GM18858 (cell line): ENCODE measurements at regions not wholly inside any gene's neighbourhood (a gene's known extent, or its start where the extent isn't known, plus 50 kb on each side); places are given as distances from the start of the nearest gene placed in this dataset.

Source experiments
- ATAC-seq: cut with Tn5 transposase; IDR thresholded peaks from one replicate; pipeline ENCODE4 v1.9.1; 2021; ENCODE audit not compliant: unreplicated experiment

- no peak for ATAC-seq
Measured at GRCh38 chr13:31956980-31957644, 74.5 kb upstream of the FRY start.

GRCh38 chr13:31957772-31958171 is 73.8 kb upstream of the FRY start:
- no peak for ATAC-seq

- ATAC-seq, result no peak
Measured at GRCh38 chr13:31962731-31963370, 68.7 kb upstream of the FRY start.

GRCh38 chr13:31963631-31964030 is 67.9 kb upstream of the FRY start:
- ATAC-seq, result no peak

- ATAC-seq, result no peak
Measured at GRCh38 chr13:31964168-31964567, 67.4 kb upstream of the FRY start.

DNA sequence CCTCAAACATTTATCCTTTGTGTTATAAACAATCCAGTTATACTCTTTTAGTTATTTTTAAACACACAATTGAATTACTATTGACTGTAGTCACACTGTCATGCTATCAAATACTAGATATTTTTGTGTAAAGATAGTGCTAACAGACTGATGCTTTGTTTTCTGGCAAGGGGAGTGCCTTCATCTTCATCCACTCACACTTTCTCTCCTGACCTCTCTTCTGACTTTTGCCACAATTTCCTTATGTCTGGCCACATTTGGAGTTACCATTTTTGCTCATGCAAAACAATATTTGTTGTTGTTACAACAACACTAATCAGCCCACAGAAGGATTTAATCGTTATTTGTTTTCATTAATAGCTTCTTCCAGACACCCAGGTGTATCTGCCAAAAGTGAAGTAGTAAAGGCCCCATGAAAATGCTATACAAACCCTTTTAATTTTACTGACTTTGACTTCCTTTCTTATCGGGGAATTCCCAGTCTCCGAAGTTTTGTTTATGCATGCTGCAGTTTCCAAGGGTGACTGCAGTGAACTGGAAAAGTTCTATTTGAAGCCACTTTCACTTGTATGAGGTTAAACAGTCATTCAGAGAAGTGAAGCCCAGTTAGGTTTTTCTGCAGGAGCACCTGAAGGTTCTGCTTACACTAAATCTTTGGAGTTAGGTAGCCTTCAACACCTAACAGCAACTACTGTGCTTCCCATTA is 66.1 kb upstream of the FRY start:
- ATAC-seq, result peak; percentile 96

DNA sequence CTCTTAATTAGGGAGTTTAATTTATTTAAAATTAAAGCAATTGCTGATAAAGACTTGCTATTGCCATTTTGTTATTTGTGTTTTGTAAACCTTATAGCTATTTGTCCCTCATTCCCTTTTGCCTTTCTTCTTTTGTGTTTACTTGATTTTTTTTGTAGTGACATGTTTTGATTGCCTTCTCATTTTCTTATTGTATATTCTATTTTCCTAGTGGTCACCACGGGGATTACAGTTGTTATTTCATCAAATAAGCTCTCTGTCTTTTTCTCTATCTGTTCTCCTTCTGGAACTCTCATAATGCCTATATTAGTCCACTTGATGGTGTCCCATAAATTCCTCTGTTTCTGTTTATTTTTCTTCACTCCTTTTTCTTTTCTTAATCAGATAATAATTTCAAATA is 64.4 kb upstream of the FRY start:
- no peak for ATAC-seq

- ATAC-seq, result no peak
Measured at GRCh38 chr13:31968473-31968872, 63.1 kb upstream of the FRY start.

- ATAC-seq, result no peak
Measured at GRCh38 chr13:31970231-31970930, 61.2 kb upstream of the FRY start.

DNA sequence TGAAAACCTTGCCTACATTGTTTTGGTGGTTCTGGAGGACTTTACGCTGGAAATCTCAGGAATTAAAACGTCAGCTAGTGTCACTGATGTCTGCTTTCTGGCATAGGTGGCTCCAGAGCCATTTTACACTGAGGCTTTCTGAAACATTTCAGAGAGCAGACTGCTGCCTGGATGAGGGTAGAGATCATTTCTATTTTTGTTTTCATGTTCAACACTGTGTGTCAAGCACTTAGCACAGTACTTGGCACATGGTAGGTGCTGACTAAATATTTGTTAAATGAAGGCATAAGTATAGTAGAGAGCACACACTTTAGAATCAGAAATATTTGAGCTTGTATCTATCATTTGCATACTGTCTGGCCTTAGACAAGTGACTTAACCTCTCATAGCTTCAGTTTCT is 59.1 kb upstream of the FRY start:
- no peak for ATAC-seq

- ATAC-seq, result no peak
Measured at GRCh38 chr13:31978021-31978420, 53.6 kb upstream of the FRY start.

- no peak for ATAC-seq
Measured at GRCh38 chr13:31980830-31981229, 50.7 kb upstream of the FRY start.
